ENCODE measurements at regions not wholly inside any gene's neighbourhood (a gene's known extent, or its start where the extent isn't known, plus 50 kb on each side); places are given as distances from the start of the nearest gene placed in this dataset.
"Not testable (repeated sequence)": the region's sequence is repeated elsewhere in the genome, so short reads cannot be mapped to it uniquely, and the experiment has no call there.

DNA sequence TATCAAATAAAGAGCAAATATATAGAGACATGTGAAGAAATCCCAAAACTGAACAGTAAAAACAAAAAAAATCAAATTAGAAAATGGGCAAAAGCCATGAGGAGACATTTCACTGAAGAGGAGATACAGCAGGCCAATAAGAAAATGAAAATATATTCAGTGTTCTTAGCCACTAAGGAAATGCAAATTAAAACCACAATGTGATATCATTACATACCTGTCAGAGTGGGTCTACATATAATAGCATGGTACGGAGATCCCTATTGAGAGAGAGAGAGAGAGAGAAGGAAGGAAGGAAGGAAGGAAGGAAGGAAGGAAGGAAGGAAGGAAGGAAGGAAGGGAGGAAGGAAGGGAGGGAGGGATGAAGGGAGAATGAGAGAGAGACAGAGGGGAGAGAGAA, 707.0 kb upstream of the ACTRT1 start:
- DNase-seq, result no peak

DNA sequence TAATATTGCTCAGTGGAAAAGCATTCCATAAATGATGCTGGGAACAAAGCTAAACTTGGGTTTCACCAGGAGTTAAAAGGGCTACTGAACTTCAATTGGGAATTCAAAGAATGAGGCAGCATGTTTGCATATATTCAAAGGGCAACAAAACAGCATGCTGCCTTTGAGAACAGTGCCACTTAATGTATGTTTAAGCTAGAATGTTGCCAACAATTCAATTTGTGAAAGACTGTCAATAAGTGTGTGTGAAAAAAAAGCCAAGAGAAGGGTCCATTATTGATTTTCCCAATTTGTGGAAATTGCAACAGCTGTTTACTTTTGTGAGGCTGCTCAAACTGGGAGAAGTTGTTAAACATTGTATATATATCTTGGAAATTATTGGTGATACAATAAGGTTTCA, 701.9 kb upstream of the ACTRT1 start:
- DNase-seq, result no peak

DNA sequence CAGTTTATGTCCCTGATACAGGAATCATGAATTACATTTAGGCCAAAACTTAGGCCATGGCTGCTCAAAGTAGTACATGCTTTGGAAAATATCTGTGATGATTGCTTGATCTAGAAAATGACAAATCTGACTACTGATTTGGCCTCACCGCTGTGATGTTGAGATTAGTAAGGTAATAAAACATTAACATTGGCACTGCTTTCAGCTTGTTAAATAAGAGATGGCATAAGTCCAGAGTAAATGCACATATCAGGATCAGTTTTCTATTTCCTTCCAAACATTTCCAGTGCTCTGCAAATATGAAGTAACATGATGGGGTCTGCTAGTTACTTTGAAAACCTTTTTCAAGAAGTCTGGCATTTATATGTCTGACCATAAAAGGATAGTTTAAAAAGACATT, 687.3 kb upstream of the ACTRT1 start:
- no peak for DNase-seq

DNA sequence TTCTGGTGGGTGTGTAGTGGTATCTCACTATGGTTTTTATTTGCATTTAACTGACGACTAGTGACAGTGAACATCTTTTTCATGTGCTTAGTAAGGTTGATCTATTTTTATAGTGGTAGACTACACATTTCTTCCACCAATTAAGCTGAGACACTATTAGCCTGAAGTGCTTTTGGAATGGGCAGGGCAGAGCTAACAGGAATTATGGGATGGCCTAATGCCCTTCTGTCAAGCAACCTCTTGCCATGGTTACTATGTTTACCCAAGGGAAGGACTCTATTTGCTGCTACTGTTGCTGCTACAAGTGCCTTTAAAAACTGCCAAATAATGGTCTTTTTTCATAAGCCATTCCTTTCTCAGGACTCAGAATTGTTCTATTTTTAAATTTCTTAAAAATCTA, 676.7 kb upstream of the ACTRT1 start:
- DNase-seq, result no peak

DNA sequence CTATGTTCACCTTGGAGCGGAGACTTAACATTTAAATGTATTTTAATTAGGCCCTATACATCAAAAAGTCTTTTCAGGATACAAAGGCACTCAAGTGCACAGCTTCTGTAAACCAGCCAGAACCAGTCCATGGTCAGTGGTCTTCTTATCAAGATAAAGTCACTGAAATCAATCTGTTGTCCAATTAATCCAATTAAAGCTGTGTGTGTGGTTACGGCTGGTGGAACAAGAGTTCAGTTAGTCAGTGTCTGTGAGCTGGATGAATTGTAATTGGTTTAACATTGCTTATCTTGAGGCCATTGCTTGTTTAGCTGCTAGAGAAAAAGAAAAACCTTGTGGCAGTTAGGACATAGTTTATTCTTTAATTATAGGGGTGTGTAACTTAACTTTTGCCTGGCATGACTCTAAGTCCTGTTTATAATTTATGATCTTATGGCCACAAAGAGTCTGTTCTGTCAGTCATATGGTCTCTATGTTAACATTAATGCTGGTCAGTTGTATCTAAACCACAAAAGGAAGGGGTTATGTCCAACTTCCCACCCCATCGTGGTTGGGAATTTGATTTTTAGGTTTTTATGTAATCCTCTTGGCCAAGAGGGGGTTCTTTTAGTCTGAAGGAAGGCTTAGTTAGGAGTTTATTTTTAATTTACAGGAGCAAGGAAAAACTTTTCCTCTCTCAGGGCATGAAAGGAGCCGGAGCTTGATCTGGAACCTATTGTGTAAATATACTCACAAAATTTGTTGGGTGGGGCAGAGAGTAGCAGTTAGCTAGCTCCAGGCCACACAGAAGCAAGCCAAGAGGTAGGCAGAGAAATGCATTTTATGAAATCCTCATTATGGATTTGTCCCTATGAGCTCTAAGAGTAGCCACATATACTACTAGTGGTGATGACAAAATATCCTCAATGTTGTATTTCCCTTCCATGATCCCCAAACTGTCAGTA, 665.7 kb upstream of the ACTRT1 start:
- no peak for DNase-seq

DNA sequence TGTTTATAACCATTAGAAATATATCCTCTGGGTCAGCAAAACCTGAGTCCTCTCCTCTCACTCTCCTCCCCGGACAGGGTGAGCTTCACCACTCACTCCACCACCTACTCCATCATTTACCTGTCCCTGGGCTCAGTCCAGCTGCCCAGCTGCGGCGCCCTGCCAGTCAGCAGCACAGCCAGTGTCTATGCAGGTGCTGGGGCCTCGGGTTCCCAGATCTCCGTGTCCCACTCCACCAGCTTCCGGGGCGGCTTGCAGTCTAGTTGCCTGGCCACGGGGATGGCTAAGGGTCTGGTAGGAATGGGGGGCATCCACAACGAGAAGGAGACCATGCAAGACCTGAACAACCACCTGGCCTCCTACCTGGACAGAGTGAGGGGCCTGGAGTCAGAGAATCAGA, 662.2 kb upstream of the ACTRT1 start:
- DNase-seq, result no peak

DNA sequence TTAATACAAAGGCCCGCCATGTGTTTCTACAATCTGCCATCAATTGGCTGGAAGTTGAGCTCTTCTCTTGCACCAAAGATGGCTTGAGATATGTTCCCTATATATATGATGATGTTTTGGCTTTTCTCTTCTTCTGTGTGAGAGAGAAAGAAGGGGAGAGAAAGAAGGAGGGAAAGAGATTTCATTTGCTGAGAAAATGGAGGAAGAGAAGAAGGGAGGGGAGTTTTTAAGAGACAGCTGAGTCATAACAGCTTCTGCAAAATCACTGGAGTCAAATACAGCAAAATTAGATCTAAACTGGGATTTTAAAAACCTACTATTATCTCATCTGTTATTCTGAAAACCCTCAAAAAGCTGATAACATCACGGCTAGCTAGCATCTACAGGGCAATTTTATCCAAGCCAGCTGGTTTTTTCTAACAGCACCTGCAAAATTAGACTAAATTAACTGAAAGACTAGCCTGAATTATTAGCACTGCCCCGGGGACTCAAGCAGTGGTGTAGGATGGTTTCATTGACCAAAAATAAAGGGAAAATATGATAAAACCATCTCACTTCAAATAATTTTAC, 647.6 kb upstream of the ACTRT1 start:
- no peak for DNase-seq

DNA sequence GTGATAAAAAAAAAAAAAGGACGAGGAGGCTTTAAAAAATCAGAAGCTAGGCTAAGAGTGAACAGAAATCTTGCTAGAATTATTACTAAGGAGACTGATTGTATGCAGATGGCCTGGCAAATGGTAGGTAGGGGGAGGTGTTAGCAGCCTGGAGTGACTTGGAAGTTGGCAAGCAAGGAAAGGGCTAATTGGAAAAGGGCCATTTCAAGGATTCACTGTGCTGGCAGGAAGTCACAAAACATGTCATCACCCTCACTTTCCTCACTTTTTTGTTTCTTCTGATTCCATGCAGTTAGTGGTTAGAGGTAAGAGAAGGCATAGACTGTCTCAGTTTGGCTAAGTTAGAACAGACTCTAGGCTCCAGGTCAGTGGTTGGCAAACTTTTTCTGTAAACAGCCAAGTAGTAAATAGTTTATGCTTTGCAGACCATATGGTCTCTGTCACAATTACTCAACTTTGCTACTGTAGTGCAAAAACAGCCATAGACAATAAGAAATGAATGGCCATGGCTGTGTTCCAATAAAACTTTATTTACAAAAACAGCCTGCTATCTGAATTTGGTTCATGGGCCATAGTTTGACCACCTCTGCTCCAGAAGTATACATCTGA, 646.5 kb upstream of the ACTRT1 start:
- no peak for DNase-seq

DNA sequence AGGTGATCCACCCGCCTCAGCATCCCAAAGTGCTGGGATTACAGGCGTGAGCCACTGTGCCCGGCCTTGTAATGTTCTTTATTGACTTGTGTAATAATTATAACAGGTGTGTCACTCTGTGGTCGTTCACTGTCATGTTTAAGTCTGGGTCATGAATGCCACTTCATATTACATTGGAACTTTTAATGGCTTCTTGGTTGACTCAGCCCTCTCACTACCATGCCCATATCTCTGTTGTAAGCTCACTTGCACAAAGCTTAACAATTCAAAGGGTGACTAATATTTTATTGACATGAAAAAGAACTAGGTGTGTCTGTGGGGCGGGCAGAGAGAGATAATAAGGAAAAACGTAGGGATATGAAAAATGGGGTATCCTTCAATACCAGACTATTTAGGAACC, 639.7 kb upstream of the ACTRT1 start:
- no peak for DNase-seq

DNA sequence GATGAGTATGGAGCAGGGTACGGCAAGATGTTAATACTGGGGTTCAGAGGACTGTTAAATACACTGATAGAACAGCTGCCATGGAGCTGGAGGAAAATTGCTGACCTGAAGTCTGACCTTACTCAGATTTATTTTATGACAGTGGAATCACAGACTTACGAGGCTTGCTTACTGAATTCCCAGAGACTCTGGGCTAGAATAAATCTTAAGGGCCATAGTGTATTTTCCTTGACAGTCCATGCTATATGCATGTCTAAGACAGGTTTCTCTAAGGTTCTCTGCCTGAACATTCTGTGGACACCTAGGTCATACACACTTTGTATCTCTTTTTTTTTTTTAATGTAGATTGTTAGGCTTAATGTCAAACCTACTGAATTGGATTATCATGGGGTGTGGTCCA, 633.2 kb upstream of the ACTRT1 start:
- no peak for DNase-seq

DNA sequence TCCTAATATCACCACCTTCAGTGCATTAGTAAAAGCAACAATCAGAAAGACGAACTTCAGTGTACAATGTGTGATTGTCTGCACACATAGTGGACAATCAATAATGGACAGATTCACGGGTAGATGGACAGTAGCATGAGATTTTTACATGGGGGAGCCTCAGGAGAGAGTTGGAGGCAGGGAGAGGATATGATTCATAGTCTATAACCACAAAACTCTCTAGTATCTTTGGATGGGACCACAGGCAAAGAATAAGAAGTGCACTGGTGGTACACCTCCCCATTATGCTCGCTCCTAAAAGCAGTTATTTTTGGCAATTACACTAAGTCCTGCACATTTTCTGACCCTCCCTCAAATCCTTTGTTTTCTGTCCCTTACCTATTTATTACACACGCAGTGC, 624.4 kb upstream of the ACTRT1 start:
- no peak for DNase-seq

DNA sequence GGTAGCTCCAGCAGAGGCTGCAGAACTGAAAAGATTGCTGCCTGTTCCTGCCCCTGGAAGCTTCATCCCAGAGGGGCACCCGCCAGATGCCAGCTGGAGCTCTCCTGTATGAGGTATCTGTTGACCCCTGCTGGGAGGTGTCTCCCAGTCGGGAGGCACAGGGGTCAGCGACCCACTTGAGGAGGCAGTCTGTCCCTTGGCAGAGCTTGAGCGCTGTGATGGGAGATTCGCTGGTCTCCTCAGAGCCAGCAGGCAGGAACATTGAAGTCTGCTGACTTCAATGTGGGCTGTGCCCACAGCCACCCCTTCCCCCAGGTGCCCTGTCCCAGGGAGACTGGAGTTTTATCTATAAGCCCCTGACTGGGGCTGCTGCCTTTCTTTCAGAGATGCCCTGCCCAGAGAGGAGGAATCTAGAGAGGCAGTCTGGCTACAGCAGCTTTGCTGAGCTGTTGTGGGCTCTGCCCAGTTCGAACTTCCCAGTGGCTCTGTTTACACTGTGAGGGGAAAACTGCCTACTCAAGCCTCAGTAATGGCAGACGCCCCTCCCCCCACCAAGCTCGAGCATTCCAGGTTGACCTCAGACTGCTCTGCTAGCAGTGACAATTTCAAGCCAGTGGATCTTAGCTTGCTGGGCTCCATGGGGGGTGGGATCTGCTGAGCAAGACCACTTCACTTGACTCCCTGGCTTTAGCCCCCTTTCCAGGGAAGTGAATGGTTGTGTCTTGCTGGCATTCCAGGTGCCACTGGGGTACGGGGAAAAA, 622.3 kb upstream of the ACTRT1 start:
- DNase-seq, result not testable (repeated sequence)

DNA sequence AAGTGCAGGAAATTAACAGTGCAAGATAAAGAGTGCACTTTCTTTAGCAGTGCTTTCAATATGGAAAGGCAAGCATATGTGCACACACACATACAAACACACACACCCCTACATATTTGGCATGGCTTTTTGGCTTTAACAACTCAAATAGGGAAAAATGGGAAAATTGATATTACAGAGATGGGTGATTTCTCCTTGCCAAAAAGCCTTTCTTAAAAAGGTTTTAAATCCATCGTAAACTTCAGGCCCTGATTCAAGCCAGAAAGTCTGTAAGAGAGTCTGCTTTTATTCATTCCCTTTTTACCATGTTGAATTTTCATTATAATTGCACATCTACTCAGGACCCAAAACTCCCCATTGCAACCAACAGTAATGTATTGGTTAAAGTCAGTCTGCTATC, 612.0 kb upstream of the ACTRT1 start:
- DNase-seq, result no peak

DNA sequence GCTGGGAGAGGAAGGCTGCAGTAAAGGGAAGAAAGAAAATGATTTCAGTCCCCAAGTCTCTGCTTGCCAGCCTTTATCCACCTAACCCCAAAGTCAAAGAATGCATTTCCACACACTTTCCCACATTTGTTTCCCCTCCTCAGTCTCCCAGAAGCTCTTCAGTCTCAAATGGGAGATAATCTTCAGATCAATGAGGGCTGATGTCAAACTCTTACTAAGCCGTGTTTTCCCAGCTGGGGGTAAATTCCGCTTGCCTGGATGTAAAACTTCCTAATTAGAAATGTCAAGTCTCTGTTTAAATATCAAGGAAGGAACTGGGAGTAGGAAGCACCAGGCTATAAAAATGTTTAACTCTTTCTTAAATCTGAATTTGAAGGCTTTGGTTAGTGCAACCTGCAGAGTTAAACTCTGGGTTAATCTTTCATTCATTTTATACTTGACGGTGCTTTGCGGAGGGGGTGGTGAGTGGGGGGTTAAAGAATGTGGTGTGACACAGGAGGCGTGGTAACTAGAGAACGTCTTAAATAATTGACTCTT, 601.4 kb upstream of the ACTRT1 start:
- no peak for DNase-seq

DNA sequence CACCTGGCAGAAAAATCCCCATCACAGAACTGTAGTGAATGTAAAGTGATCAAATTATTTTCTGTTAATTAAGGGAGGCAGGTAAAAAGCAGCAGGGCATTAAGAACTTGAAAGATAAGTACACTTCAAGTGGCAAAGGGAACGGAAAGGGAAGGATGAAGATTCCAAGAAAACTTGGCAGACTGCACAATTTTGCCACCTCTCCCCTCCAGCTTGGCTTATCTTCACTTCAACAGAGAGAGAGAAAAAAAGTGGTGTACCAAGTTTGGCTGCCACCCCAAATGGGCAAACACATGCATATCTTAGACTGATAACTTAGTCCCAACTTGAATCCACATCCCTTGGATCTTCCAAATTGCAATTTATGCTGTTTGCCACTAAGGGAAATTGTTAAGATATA, 598.1 kb upstream of the ACTRT1 start:
- DNase-seq, result no peak

DNA sequence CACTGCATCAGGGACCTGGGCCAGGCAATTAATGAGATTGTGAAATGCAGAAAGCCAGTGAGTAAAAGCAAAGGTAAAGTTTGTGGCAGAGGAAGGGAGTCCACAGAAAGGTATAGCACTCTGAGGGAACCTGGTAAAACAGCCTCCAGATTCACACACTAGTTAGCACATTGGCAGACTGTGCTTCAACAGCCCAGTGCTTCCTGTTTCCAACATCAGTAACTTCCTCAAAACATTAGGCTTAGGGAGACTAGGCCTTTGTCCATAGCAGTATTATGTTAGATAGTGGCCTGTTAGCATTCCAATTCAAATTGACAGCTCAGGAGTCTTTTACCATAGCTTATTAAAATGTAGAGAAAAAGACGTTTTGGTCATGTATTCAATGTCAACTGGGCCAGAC, 582.6 kb upstream of the ACTRT1 start:
- DNase-seq, result no peak

DNA sequence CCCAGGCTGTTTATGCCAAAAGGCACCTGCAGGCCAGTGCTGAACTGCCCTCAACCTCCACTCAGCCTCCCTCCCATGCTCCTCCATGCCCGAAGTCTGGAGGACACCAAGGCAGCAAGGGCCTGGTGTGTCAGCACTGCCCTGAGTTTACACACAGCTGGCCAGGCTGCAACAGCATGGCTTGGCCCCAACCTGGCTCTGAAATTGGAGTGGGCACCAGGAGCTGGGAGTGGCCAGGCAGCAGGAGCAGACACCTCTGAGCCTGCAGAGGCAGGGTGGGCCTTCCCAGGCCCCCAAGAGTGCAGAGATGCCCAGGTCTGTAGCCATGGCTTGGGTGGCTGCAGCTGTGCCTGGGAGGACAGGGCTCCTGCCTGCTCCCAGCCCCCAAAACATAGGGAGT, 571.2 kb upstream of the ACTRT1 start:
- no peak for DNase-seq

DNA sequence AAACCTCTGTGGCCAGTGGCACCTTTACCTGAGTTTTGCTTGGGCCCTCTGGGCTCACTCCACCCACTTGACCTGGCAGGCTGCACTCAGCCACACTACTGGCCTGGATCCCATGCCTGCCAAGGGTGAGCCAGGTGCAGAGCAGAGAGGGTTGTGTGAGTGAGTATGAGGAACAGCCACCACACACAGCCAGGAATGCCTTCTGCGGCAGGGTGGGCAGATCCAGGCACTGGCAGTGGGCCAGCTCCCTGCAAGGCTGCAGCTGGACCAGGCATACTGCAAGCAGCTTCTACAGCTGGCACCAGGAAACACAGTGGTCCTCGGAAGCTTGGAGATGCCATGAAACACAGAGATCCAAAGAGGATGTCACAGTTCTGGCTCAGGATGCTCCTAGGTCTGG, 570.1 kb upstream of the ACTRT1 start:
- DNase-seq, result no peak

DNA sequence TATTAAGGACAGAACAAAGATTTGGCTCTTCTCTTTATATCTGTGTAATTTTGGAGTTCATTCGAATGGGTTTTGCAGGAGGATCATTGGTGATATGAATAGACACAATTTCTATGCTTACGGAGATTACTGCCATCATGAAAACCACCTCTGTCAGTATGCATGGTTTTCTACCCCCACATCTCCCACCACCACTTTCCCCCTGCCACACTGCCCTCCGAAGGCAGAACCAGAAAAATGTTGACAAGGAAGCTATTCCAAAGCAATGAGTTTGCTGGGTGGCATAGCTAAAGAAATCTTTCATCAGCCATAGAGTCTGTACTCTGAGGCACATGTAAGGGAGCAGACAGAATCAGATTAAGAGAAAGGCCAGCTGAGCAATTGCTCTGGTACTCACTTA, 567.3 kb upstream of the ACTRT1 start:
- no peak for DNase-seq

DNA sequence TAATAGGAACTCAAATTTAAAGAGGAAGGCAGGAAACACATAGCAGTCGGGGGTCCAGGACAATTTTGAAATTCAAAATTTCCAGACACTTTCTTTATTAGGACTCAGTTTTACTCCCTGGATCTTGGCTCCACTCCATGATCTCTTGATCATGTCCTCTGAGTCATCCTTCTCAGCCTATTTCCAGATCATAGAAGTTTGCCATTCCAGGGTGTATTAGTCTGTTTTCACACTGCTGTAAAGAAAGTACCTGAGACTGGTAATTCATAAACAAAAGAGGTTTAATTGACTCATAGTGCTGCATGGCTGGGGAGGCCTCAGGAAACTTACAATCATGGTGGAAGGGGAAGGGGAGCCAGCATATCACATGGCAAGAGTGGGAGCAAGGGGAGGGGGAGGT, 564.7 kb upstream of the ACTRT1 start:
- no peak for DNase-seq

DNA sequence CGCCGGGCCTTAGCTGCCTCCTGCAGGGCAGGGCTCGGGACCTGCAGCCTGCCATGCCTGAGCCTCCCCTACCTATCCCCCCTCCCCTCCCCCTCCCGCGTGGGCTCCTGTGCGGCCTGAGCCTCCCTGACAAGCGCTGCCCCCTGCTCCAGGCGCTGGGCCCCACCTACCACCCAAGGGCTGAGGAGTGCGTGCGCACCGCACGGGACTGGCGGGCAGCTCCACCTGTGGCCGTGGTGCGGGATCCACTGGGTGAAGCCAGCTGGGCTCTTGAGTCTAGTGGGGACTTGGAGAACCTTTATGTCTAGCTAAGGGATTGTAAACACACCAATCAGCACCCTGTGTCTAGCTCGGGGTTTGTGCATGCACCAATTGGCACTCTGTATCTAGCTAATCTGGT, 554.6 kb upstream of the ACTRT1 start:
- not testable (repeated sequence) for DNase-seq

DNA sequence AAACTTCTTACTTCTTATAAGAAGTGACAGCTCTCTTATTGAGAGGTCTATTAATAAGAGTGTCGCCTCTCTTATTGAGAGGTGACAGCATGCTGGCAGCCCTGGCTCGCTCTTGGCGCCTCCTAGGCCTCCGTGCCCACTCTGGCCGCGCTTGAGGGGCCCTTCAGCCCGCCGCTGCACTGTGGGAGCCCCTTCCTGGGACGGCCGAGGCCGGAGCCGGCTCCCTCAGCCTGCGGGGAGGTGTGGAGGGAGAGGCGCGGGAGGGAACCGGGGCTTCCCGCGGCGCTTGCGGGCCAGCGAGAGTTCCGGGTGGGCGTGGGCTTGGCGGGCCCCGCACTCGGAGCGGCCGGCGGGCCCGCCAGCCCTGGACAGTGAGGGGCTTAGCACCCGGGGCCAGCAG, 554.2 kb upstream of the ACTRT1 start:
- not testable (repeated sequence) for DNase-seq

DNA sequence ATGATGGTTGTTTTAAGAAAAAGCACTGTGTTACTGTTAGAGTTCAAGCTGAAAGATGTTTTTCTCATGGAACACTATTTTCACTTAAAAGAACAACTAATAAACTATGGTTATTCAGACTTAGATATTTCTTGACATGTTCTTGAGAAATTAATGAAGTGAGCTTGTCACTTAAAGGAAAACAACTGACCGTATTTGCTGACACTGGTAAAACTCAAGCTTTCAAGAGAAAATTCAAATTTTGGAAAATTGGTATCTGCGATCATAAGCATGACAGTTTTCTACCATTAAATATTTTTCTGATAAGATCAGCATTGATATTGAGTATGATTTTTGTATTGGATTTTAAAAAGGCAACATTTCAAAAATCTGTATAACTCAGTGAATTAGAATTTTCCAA, 549.5 kb upstream of the ACTRT1 start:
- no peak for DNase-seq
